ENCODE measurements at regions not wholly inside any gene's neighbourhood (a gene's known extent, or its start where the extent isn't known, plus 50 kb on each side); places are given as distances from the start of the nearest gene placed in this dataset.

GRCh38 chr15:100794008-100794407, 85.6 kb upstream of the ALDH1A3 start:
- TF ChIP-seq CTCF (IDR thresholded peaks at IDR 0.05; ENCODE audit: insufficient read depth, low read length, severe bottlenecking), result no peak
- no peak for DNase-seq (ENCODE audit: low read depth)
- H3K27me3 ChIP-seq (ENCODE audit: control insufficient read depth, insufficient read depth, low read length), result no peaks in the 10 kb centered on the region
- H3K4me3 ChIP-seq (ENCODE audit: low read depth, low read length), result no peak overlapping the region
- no peak for FAIRE-seq
- no peaks in the 10 kb centered on the region for H3K36me3 ChIP-seq (ENCODE audit: control insufficient read depth, insufficient read depth, low read length)

- H3K4me3 ChIP-seq (ENCODE audit: low read depth, low read length), result no peak overlapping the region
- H3K27me3 ChIP-seq (ENCODE audit: control insufficient read depth, insufficient read depth, low read length), result no peaks in the 10 kb centered on the region
- no peak for FAIRE-seq
- no peaks in the 10 kb centered on the region for H3K36me3 ChIP-seq (ENCODE audit: control insufficient read depth, insufficient read depth, low read length)
- TF ChIP-seq CTCF (IDR thresholded peaks at IDR 0.05; ENCODE audit: insufficient read depth, low read length, severe bottlenecking), result no peak
- no peak for DNase-seq (ENCODE audit: low read depth)
Observed at GRCh38 chr15:100801256-100801900, 78.3 kb upstream of the ALDH1A3 start.

- no peak overlapping the region for H3K4me3 ChIP-seq (ENCODE audit: low read depth, low read length)
- no peaks in the 10 kb centered on the region for H3K36me3 ChIP-seq (ENCODE audit: control insufficient read depth, insufficient read depth, low read length)
- TF ChIP-seq CTCF (IDR thresholded peaks at IDR 0.05; ENCODE audit: insufficient read depth, low read length, severe bottlenecking), result no peak
- FAIRE-seq (no peak), DNase-seq (ENCODE audit: low read depth) (no peak)
- no peaks in the 10 kb centered on the region for H3K27me3 ChIP-seq (ENCODE audit: control insufficient read depth, insufficient read depth, low read length)
Observed at GRCh38 chr15:100802421-100803170, 77.0 kb upstream of the ALDH1A3 start.

GRCh38 chr15:100803171-100803440, 76.5 kb upstream of the ALDH1A3 start:
- peak; percentile 75 for FAIRE-seq
- Histone ChIP-seq H3K27me3 (ENCODE audit: control insufficient read depth, insufficient read depth, low read length) (no peaks in the 10 kb centered on the region), H3K36me3 (ENCODE audit: control insufficient read depth, insufficient read depth, low read length) (no peaks in the 10 kb centered on the region), H3K4me3 (ENCODE audit: low read depth, low read length) (no peak overlapping the region)
- no peak for TF ChIP-seq CTCF (IDR thresholded peaks at IDR 0.05; ENCODE audit: insufficient read depth, low read length, severe bottlenecking)
- no peak for DNase-seq (ENCODE audit: low read depth)

GRCh38 chr15:100806157-100806556, 73.5 kb upstream of the ALDH1A3 start:
- Histone ChIP-seq H3K36me3 (ENCODE audit: control insufficient read depth, insufficient read depth, low read length) (no peaks in the 10 kb centered on the region), H3K27me3 (ENCODE audit: control insufficient read depth, insufficient read depth, low read length) (no peaks in the 10 kb centered on the region), H3K4me3 (ENCODE audit: low read depth, low read length) (no peak overlapping the region)
- FAIRE-seq, result no peak
- no peak for DNase-seq (ENCODE audit: low read depth)
- no peak for TF ChIP-seq CTCF (IDR thresholded peaks at IDR 0.05; ENCODE audit: insufficient read depth, low read length, severe bottlenecking)

- no peaks in the 10 kb centered on the region for H3K27me3 ChIP-seq (ENCODE audit: control insufficient read depth, insufficient read depth, low read length)
- no peak overlapping the region for H3K4me3 ChIP-seq (ENCODE audit: low read depth, low read length)
- no peaks in the 10 kb centered on the region for H3K36me3 ChIP-seq (ENCODE audit: control insufficient read depth, insufficient read depth, low read length)
- DNase-seq (ENCODE audit: low read depth) (no peak), FAIRE-seq (no peak)
- TF ChIP-seq CTCF (IDR thresholded peaks at IDR 0.05; ENCODE audit: insufficient read depth, low read length, severe bottlenecking), result no peak
Observed at GRCh38 chr15:100807028-100807427, 72.6 kb upstream of the ALDH1A3 start.

All from bronchial epithelial cell (primary cell).